ENCODE measurements at regions not wholly inside any gene's neighbourhood (a gene's known extent, or its start where the extent isn't known, plus 50 kb on each side); places are given as distances from the start of the nearest gene placed in this dataset.

- peak overlapping the region; percentile 65 for H3K27ac Mint-ChIP-seq (ENCODE audit: unreplicated experiment)
- no peaks in the 10 kb centered on the region for H3K36me3 ChIP-seq (ENCODE audit: control insufficient read depth, insufficient read depth, low read length)
- intact Hi-C loops (cut with micrococcal nuclease; ENCODE audit: unreplicated experiment) = loop anchor here (5.0 kb wide), 1 partner anchor 48 kb away; no protein-coding TSS in a partner anchor
- CTCF ChIA-PET = no interaction called here
- no TSS peak for BruUV-seq (replicated peaks)
- H3K9me3 Mint-ChIP-seq (ENCODE audit: unreplicated experiment) = peaks cover 16% of the 10 kb centered on the region
- no peak for TF ChIP-seq CTCF (IDR thresholded peaks at IDR 0.05; ENCODE audit: insufficient read depth in 1 of 2, low read depth in 1 of 2, low read length in 1 of 2, severe bottlenecking in 1 of 2, unreplicated experiment in 1 of 2)
- no peaks in the 10 kb centered on the region for H3K9me3 ChIP-seq
- H3K4me1 Mint-ChIP-seq (ENCODE audit: low read depth, unreplicated experiment) = peaks cover 50% of the 10 kb centered on the region
- peaks cover 30% of the 10 kb centered on the region for H3K4me1 ChIP-seq
- H3K27me3 ChIP-seq (replicated peaks; ENCODE audit: control insufficient read depth, insufficient read depth, low read length) = no peaks in the 10 kb centered on the region
- H3K4me3 ChIP-seq (ENCODE audit: low read depth, low read length) = no peak overlapping the region
- H3K36me3 Mint-ChIP-seq (ENCODE audit: insufficient read depth, unreplicated experiment) = no peaks in the 10 kb centered on the region
- POLR2A ChIA-PET = no interaction called here
- no peaks in the 10 kb centered on the region for H3K27me3 Mint-ChIP-seq (ENCODE audit: insufficient read depth, unreplicated experiment)
- H3K4me3 Mint-ChIP-seq (ENCODE audit: unreplicated experiment) = peak overlapping the region; percentile 66
- no peak for DNase-seq
Measured at GRCh38 chr2:122105171-122105876, 349.9 kb downstream of the TSN start.

GRCh38 chr2:122105877-122106206, 350.4 kb downstream of the TSN start:
- peaks cover 16% of the 10 kb centered on the region for H3K9me3 Mint-ChIP-seq (ENCODE audit: unreplicated experiment)
- Histone ChIP-seq H3K4me3 (ENCODE audit: low read depth, low read length) (no peak overlapping the region), H3K4me1 (peaks cover 30% of the 10 kb centered on the region), H3K36me3 (ENCODE audit: control insufficient read depth, insufficient read depth, low read length) (no peaks in the 10 kb centered on the region), H3K9me3 (no peaks in the 10 kb centered on the region), H3K27me3 (replicated peaks; ENCODE audit: control insufficient read depth, insufficient read depth, low read length) (no peaks in the 10 kb centered on the region)
- ChIA-PET POLR2A (no interaction called here), CTCF (no interaction called here)
- peak overlapping the region; percentile 65 for H3K27ac Mint-ChIP-seq (ENCODE audit: unreplicated experiment)
- H3K4me1 Mint-ChIP-seq (ENCODE audit: low read depth, unreplicated experiment) = peaks cover 50% of the 10 kb centered on the region
- intact Hi-C loops (cut with micrococcal nuclease; ENCODE audit: unreplicated experiment) = loop anchor here (1.0 to 5.0 kb wide), 3 partner anchors 31 to 49 kb away; no protein-coding TSS in a partner anchor
- TF ChIP-seq CTCF (IDR thresholded peaks at IDR 0.05; ENCODE audit: insufficient read depth in 1 of 2, low read depth in 1 of 2, low read length in 1 of 2, severe bottlenecking in 1 of 2, unreplicated experiment in 1 of 2) = no peak
- no peaks in the 10 kb centered on the region for H3K36me3 Mint-ChIP-seq (ENCODE audit: insufficient read depth, unreplicated experiment)
- H3K4me3 Mint-ChIP-seq (ENCODE audit: unreplicated experiment) = peak overlapping the region; percentile 66
- DNase-seq = peak; percentile 63 to 68
- BruUV-seq (replicated peaks) = no TSS peak
- H3K27me3 Mint-ChIP-seq (ENCODE audit: insufficient read depth, unreplicated experiment) = no peaks in the 10 kb centered on the region

- no peaks in the 10 kb centered on the region for H3K27me3 Mint-ChIP-seq (ENCODE audit: insufficient read depth, unreplicated experiment)
- no peaks in the 10 kb centered on the region for H3K9me3 ChIP-seq
- no peaks in the 10 kb centered on the region for H3K36me3 Mint-ChIP-seq (ENCODE audit: insufficient read depth, unreplicated experiment)
- ChIA-PET CTCF (interaction anchor here (0.6 kb wide), 1 partner anchor 586 kb away, joined by 3 read pairs; no protein-coding TSS in a partner anchor), POLR2A (no interaction called here)
- H3K4me1 ChIP-seq = peaks cover 30% of the 10 kb centered on the region
- H3K4me1 Mint-ChIP-seq (ENCODE audit: low read depth, unreplicated experiment) = peaks cover 50% of the 10 kb centered on the region
- DNase-seq = no peak
- BruUV-seq (replicated peaks) = no TSS peak
- intact Hi-C loops (cut with micrococcal nuclease; ENCODE audit: unreplicated experiment) = loop anchor here (5.0 kb wide), 1 partner anchor 51 kb away; no protein-coding TSS in a partner anchor
- peaks cover 16% of the 10 kb centered on the region for H3K9me3 Mint-ChIP-seq (ENCODE audit: unreplicated experiment)
- no peak overlapping the region for H3K4me3 Mint-ChIP-seq (ENCODE audit: unreplicated experiment)
- no peak overlapping the region for H3K4me3 ChIP-seq (ENCODE audit: low read depth, low read length)
- TF ChIP-seq CTCF (IDR thresholded peaks at IDR 0.05; ENCODE audit: insufficient read depth in 1 of 2, low read depth in 1 of 2, low read length in 1 of 2, severe bottlenecking in 1 of 2, unreplicated experiment in 1 of 2) = no peak
- no peaks in the 10 kb centered on the region for H3K27me3 ChIP-seq (replicated peaks; ENCODE audit: control insufficient read depth, insufficient read depth, low read length)
- H3K36me3 ChIP-seq (ENCODE audit: control insufficient read depth, insufficient read depth, low read length) = no peaks in the 10 kb centered on the region
- H3K27ac Mint-ChIP-seq (ENCODE audit: unreplicated experiment) = no peak overlapping the region
Measured at GRCh38 chr2:122108186-122108585, 352.7 kb downstream of the TSN start.
